HL-60 (cell line): ENCODE measurements at regions not wholly inside any gene's neighbourhood (a gene's known extent, or its start where the extent isn't known, plus 50 kb on each side); places are given as distances from the start of the nearest gene placed in this dataset.

ENCODE experiments used
- DNase-seq, 2 experiments: peaks; one replicate each; pipeline ENCODE4 v3.0.0-alpha.2; 2010 to 2020; ENCODE audit warnings: low read depth in 1 of 2, low spot score in 1 of 2
- H3K27ac ChIP-seq: fragments of 250-450 bp; sonication (Bioruptor Pico); replicated peaks from 2 replicates; pipeline ENCODE4 v1.5.1; 2020; ENCODE audit warnings: mild to moderate bottlenecking, moderate library complexity
- H3K27me3 ChIP-seq: fragments of 250-450 bp; sonication (Bioruptor Pico); 2 replicates; pipeline ENCODE4 v1.5.1; 2021; ENCODE audit warnings: mild to moderate bottlenecking, moderate library complexity; ENCODE audit not compliant: insufficient read depth, poor library complexity, severe bottlenecking
- H3K4me3 ChIP-seq: replicated peaks from 2 replicates; pipeline ENCODE4 v1.5.1; 2011; ENCODE audit warnings: mild to moderate bottlenecking, control low read depth, low read length; ENCODE audit not compliant: insufficient read depth
- CTCF ChIP-seq: IDR thresholded peaks from one replicate; pipeline ENCODE4 v1.5.1; 2011; ENCODE audit warnings: low read length, control low read depth, inconsistent platforms; ENCODE audit not compliant: insufficient read depth
- GABPA ChIP-seq: IDR thresholded peaks from 2 replicates; pipeline ENCODE4 v1.6.1; 2012; ENCODE audit warnings: low read depth
- POLR2AphosphoS5 ChIP-seq: IDR thresholded peaks from 2 replicates; pipeline ENCODE4 v1.6.1; 2012; ENCODE audit warnings: low read depth
- SPI1 ChIP-seq: IDR thresholded peaks from 2 replicates; pipeline ENCODE4 v1.6.1; 2012; ENCODE audit warnings: low read depth, mild to moderate bottlenecking, borderline replicate concordance
- TF ChIP-seq, protein P1 (sequence below): IDR thresholded peaks from 2 replicates; pipeline ENCODE4 v1.6.1; 2012; ENCODE audit warnings: low read depth; ENCODE audit not compliant: insufficient replicate concordance

DNA sequence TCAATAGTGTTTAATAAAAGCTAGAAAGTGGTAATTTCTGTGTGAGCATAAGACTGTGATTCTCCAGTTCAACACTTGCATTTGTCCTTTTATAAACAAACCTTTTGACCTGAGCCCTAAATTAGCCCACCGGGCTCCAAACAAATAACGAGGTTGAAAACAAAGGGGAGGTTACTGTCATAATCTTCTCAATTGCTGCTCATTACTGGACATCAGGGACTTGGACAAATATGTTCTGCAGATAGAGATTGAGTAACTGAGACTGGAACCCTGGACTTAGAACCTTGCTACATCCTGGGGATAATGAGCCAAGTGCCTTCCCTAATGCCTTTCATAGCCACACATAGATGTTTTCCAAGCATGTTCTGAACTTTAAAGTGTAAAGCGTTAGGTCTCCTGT lies 84.2 kb upstream of the PCSK2 start:
- H3K4me3 ChIP-seq: no peak overlapping the region
- TF ChIP-seq, protein P1, sequence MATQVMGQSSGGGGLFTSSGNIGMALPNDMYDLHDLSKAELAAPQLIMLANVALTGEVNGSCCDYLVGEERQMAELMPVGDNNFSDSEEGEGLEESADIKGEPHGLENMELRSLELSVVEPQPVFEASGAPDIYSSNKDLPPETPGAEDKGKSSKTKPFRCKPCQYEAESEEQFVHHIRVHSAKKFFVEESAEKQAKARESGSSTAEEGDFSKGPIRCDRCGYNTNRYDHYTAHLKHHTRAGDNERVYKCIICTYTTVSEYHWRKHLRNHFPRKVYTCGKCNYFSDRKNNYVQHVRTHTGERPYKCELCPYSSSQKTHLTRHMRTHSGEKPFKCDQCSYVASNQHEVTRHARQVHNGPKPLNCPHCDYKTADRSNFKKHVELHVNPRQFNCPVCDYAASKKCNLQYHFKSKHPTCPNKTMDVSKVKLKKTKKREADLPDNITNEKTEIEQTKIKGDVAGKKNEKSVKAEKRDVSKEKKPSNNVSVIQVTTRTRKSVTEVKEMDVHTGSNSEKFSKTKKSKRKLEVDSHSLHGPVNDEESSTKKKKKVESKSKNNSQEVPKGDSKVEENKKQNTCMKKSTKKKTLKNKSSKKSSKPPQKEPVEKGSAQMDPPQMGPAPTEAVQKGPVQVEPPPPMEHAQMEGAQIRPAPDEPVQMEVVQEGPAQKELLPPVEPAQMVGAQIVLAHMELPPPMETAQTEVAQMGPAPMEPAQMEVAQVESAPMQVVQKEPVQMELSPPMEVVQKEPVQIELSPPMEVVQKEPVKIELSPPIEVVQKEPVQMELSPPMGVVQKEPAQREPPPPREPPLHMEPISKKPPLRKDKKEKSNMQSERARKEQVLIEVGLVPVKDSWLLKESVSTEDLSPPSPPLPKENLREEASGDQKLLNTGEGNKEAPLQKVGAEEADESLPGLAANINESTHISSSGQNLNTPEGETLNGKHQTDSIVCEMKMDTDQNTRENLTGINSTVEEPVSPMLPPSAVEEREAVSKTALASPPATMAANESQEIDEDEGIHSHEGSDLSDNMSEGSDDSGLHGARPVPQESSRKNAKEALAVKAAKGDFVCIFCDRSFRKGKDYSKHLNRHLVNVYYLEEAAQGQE: no peak
- TF ChIP-seq CTCF (no peak), SPI1 (no peak), POLR2AphosphoS5 (no peak), GABPA (no peak)

DNA sequence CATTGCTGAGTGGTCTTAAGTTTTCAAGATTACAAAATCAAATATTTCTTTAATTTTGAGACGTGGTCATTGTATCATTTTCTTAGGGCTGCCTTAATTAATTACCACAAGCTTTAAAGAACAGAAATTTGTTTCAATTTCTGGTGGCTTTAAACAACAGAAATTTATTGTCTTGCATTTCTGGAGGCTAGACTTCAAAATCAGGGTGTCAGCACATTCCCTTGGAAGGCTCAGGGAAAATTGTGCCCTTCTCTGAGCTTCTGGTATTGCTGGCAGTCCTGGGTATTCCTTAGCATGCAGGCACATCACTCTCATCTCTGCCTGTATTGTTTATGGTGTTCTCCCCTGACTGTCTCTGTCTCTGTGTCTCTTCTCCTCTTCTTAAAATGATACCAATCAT lies 76.0 kb upstream of the PCSK2 start:
- H3K27ac ChIP-seq: no peak overlapping the region
- H3K27me3 ChIP-seq: no peaks in the 10 kb centered on the region
- H3K4me3 ChIP-seq: no peak overlapping the region
- TF ChIP-seq, protein P1: no peak
- TF ChIP-seq GABPA (no peak), SPI1 (no peak), POLR2AphosphoS5 (no peak), CTCF (no peak)
- DNase-seq: no peak

More for the DNA sequence above, 84.2 kb upstream of the PCSK2 start:
- Histone ChIP-seq H3K27ac (no peak overlapping the region), H3K27me3 (no peaks in the 10 kb centered on the region)
- no peak for DNase-seq

DNA sequence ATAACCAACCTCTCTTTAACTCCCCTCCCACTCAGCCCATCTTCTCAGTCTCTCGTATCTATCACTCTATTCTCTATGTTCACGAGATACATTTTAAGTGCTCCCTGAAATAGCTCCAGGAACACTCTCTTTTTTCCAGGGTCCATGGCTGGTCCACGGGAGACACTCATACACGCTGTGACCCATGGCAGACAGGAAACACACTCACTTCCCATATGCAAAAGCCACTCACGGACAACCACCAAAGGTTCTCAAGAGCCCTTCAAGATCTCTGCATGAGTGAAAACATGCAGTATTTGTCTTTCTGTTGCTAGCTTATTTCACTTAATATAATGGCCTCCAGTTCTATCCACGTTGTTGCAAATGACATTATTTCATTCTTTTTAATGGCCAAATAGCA lies 71.4 kb upstream of the PCSK2 start:
- no peak overlapping the region for H3K4me3 ChIP-seq
- TF ChIP-seq, protein P1: no peak
- TF ChIP-seq POLR2AphosphoS5: no peak
- no peak for TF ChIP-seq CTCF
- no peak for TF ChIP-seq GABPA
- no peak for TF ChIP-seq SPI1
- H3K27ac ChIP-seq: no peak overlapping the region
- no peak for DNase-seq
- H3K27me3 ChIP-seq: no peaks in the 10 kb centered on the region
